Panc1 (cell line): ENCODE measurements at regions not wholly inside any gene's neighbourhood (a gene's known extent, or its start where the extent isn't known, plus 50 kb on each side); places are given as distances from the start of the nearest gene placed in this dataset.

Experiments used
- POLR2AphosphoS5 ChIP-seq: IDR thresholded peaks from 2 replicates; pipeline ENCODE4 v1.6.1; 2012; ENCODE audit warnings: mild to moderate bottlenecking, low read depth, low read length, moderate library complexity
- SIN3A ChIP-seq: IDR thresholded peaks from 2 replicates; pipeline ENCODE4 v1.6.1; 2012; ENCODE audit warnings: low read depth, mild to moderate bottlenecking, low read length, moderate library complexity, borderline replicate concordance; ENCODE audit not compliant: insufficient read depth
- TCF7L2 ChIP-seq: IDR thresholded peaks from 2 replicates; pipeline ENCODE4 v1.6.1; 2011; ENCODE audit warnings: mild to moderate bottlenecking, low read depth, low read length, inconsistent platforms
- TF ChIP-seq, protein P1 (sequence below): fragments of 450-650 bp; IDR thresholded peaks from 2 replicates; pipeline ENCODE4 v1.5.1; 2017; ENCODE audit warnings: mild to moderate bottlenecking
- TF ChIP-seq, protein P2 (sequence below), 2 experiments: IDR thresholded peaks; 2 replicates each; pipeline ENCODE4 v1.6.1; 2011 to 2012; ENCODE audit warnings: low read depth in 2 of 2, control low read depth in 1 of 2, low read length in 1 of 2, mild to moderate bottlenecking in 1 of 2, moderate library complexity in 1 of 2; ENCODE audit not compliant: insufficient read depth in 1 of 2

DNA sequence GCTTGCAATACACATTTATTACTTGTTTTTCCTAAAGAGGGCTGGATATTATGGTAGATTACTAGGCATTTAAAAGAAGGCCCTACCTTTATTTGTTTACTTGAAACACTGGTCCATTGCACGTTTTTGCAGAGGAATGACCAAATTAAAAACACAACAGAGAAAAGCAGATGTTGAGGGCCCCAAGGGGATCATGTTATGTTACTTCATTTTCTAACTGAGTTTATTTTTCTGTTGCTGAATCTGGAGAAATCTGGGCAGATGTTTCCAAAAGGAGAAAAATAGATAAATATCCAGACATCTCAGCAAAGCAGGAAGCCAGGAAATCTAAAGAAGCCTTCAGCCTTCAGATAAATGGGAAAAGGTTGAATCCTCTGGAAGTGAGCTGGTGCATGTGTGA lies 353.0 kb downstream of the NDFIP2 start:
- TF ChIP-seq, protein P1, sequence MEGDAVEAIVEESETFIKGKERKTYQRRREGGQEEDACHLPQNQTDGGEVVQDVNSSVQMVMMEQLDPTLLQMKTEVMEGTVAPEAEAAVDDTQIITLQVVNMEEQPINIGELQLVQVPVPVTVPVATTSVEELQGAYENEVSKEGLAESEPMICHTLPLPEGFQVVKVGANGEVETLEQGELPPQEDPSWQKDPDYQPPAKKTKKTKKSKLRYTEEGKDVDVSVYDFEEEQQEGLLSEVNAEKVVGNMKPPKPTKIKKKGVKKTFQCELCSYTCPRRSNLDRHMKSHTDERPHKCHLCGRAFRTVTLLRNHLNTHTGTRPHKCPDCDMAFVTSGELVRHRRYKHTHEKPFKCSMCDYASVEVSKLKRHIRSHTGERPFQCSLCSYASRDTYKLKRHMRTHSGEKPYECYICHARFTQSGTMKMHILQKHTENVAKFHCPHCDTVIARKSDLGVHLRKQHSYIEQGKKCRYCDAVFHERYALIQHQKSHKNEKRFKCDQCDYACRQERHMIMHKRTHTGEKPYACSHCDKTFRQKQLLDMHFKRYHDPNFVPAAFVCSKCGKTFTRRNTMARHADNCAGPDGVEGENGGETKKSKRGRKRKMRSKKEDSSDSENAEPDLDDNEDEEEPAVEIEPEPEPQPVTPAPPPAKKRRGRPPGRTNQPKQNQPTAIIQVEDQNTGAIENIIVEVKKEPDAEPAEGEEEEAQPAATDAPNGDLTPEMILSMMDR = no peak
- TF ChIP-seq POLR2AphosphoS5 (no peak), TCF7L2 (no peak), SIN3A (no peak)
- TF ChIP-seq, protein P2, sequence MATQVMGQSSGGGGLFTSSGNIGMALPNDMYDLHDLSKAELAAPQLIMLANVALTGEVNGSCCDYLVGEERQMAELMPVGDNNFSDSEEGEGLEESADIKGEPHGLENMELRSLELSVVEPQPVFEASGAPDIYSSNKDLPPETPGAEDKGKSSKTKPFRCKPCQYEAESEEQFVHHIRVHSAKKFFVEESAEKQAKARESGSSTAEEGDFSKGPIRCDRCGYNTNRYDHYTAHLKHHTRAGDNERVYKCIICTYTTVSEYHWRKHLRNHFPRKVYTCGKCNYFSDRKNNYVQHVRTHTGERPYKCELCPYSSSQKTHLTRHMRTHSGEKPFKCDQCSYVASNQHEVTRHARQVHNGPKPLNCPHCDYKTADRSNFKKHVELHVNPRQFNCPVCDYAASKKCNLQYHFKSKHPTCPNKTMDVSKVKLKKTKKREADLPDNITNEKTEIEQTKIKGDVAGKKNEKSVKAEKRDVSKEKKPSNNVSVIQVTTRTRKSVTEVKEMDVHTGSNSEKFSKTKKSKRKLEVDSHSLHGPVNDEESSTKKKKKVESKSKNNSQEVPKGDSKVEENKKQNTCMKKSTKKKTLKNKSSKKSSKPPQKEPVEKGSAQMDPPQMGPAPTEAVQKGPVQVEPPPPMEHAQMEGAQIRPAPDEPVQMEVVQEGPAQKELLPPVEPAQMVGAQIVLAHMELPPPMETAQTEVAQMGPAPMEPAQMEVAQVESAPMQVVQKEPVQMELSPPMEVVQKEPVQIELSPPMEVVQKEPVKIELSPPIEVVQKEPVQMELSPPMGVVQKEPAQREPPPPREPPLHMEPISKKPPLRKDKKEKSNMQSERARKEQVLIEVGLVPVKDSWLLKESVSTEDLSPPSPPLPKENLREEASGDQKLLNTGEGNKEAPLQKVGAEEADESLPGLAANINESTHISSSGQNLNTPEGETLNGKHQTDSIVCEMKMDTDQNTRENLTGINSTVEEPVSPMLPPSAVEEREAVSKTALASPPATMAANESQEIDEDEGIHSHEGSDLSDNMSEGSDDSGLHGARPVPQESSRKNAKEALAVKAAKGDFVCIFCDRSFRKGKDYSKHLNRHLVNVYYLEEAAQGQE (IDR thresholded peaks at IDR 0.05; ENCODE audit: insufficient read depth in 1 of 2, low read depth in 2 of 2, low read length in 1 of 2) = no peak
